H1 (cell line): ENCODE measurements at regions not wholly inside any gene's neighbourhood (a gene's known extent, or its start where the extent isn't known, plus 50 kb on each side); places are given as distances from the start of the nearest gene placed in this dataset.

Experiments used
- EZH2 ChIP-seq: fragments of 200-600 bp; sonication (generic); IDR thresholded peaks from 2 replicates; pipeline ENCODE4 v1.7.1; 2012; ENCODE audit warnings: low read depth, mild to moderate bottlenecking, moderate library complexity, low read length, inconsistent platforms; ENCODE audit not compliant: severe bottlenecking
- JUN ChIP-seq: IDR thresholded peaks from 2 replicates; pipeline ENCODE4 v1.6.1; 2011; ENCODE audit warnings: low read depth, mild to moderate bottlenecking, improper control_type of control experiment, low read length
- RXRA ChIP-seq: IDR thresholded peaks from 2 replicates; pipeline ENCODE4 v1.6.1; 2011; ENCODE audit warnings: low read depth, mild to moderate bottlenecking, low read length, moderate library complexity; ENCODE audit not compliant: insufficient read depth
- SIN3A ChIP-seq, 2 experiments: IDR thresholded peaks in 1 of 2; conservative IDR thresholded peaks in 1 of 2; 2 replicates each; pipeline ENCODE4 v1.6.1; 2011 to 2012; ENCODE audit warnings: low read length in 2 of 2, improper control_type of control experiment in 1 of 2, low read depth in 1 of 2, mild to moderate bottlenecking in 1 of 2
- SP2 ChIP-seq: IDR thresholded peaks from 2 replicates; pipeline ENCODE4 v1.6.1; 2012; ENCODE audit warnings: mild to moderate bottlenecking, low read length, inconsistent platforms
- TF ChIP-seq, protein P1 (sequence below), 3 experiments: IDR thresholded peaks; 1 replicate in 2 of 3; 2 replicates in 1 of 3; pipeline versions ENCODE4 v1.5.1 to v1.6.1; 2011; ENCODE audit warnings: low read length in 3 of 3, mild to moderate bottlenecking in 3 of 3, inconsistent platforms in 2 of 3, low read depth in 1 of 3, moderate library complexity in 1 of 3; ENCODE audit not compliant: insufficient read depth in 1 of 3; ENCODE audit errors: control extremely low read depth in 1 of 3

DNA sequence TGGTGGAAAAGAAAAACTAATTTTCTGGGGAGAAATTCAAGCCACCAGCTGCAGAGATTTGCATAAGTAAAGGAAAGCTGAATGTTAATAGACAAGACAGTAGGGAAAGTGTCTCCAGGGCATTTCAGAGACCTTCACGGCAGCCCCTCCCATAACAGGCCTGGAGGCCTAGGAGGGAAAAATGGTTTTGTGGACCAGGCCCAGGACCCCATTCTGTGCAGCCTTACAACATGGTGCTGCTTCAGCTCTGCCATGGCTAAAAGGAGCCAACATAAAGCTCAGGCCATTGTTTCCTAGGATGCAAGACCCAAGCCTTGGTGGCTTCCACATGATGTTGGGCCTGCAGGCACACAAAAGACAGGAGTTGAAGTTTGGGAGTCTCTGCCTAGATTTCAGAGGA, 697.1 kb downstream of the SOCS6 start:
- TF ChIP-seq, protein P1, sequence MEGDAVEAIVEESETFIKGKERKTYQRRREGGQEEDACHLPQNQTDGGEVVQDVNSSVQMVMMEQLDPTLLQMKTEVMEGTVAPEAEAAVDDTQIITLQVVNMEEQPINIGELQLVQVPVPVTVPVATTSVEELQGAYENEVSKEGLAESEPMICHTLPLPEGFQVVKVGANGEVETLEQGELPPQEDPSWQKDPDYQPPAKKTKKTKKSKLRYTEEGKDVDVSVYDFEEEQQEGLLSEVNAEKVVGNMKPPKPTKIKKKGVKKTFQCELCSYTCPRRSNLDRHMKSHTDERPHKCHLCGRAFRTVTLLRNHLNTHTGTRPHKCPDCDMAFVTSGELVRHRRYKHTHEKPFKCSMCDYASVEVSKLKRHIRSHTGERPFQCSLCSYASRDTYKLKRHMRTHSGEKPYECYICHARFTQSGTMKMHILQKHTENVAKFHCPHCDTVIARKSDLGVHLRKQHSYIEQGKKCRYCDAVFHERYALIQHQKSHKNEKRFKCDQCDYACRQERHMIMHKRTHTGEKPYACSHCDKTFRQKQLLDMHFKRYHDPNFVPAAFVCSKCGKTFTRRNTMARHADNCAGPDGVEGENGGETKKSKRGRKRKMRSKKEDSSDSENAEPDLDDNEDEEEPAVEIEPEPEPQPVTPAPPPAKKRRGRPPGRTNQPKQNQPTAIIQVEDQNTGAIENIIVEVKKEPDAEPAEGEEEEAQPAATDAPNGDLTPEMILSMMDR (IDR thresholded peaks at IDR 0.05; ENCODE audit: control extremely low read depth in 1 of 3, insufficient read depth in 1 of 3, low read depth in 1 of 3, low read length in 3 of 3), result no peak
- TF ChIP-seq SIN3A (conservative IDR thresholded peaks at IDR 0.05 in 1 of 2, IDR thresholded peaks at IDR 0.05 in 1 of 2; ENCODE audit: low read depth in 1 of 2, low read length in 2 of 2) (no peak), SP2 (no peak), EZH2 (no peak), JUN (no peak), RXRA (no peak)
